ENCODE measurements at regions not wholly inside any gene's neighbourhood (a gene's known extent, or its start where the extent isn't known, plus 50 kb on each side); places are given as distances from the start of the nearest gene placed in this dataset.
A peak's percentile ranks its signal among the peaks of the same experiment; 100 is the strongest.

DNA sequence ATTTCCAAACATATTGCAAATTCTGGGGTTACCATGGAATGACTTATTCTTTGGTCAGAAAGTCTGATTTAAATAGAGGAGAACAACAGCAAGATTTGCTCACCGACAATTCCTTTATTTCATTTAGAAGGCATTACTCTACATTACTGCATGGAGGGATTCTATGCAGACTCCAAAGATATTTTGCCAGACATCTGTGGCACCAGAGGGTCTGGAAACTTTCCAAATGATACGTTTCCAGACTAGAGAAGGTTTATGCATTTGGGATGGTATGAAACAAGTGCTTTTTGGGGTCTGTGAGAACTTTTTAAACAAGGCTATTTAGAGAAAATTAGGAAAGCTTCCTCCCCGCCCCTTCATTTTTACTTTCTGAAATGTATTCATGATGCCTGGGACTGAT lies 125.3 kb downstream of the SAMD9 start:
- no peaks in the 10 kb centered on the region for H3K79me2 ChIP-seq (ENCODE audit: control insufficient read depth, insufficient read depth, low read length)
- no peak overlapping the region for H2BK5ac ChIP-seq (ENCODE audit: low read length)
- no peak overlapping the region for H3K4ac ChIP-seq (ENCODE audit: low read depth, low read length)
- no peaks in the 10 kb centered on the region for H3K27me3 ChIP-seq (ENCODE audit: insufficient read depth, low read length, poor library complexity)
- H4K8ac ChIP-seq (ENCODE audit: low read depth, low read length): no peak overlapping the region
- H3K9ac ChIP-seq (ENCODE audit: low read length): no peak overlapping the region
- no CpG with 5 or more reads among the region's 3 CpGs for WGBS (ENCODE audit: extremely low coverage, insufficient coverage, low lambda C conversion rate)
- H2BK120ac ChIP-seq (ENCODE audit: low read depth, low read length): no peak overlapping the region
- H2AK5ac ChIP-seq (ENCODE audit: low read length): no peak overlapping the region
- H3K56ac ChIP-seq (ENCODE audit: low read length): no peak overlapping the region
- no peaks in the 10 kb centered on the region for H3K36me3 ChIP-seq (ENCODE audit: control insufficient read depth, insufficient read depth, low read length)
- H3K79me1 ChIP-seq (ENCODE audit: low read length): no peaks in the 10 kb centered on the region
- no peak overlapping the region for H3K23ac ChIP-seq (ENCODE audit: low read length)
- no peak overlapping the region for H3K4me3 ChIP-seq (ENCODE audit: low read length)
- DNase-seq: no peak
- no peak overlapping the region for H4K5ac ChIP-seq (ENCODE audit: low read length)
- H2BK15ac ChIP-seq (replicated peaks; ENCODE audit: low read depth): no peak overlapping the region
- no peak overlapping the region for H3K18ac ChIP-seq (ENCODE audit: low read length)
- H3K4me1 ChIP-seq (ENCODE audit: control insufficient read depth, low read depth, low read length): no peaks in the 10 kb centered on the region
- no peak overlapping the region for H3K27ac ChIP-seq (ENCODE audit: low read depth, low read length)
- no peak overlapping the region for H3K4me2 ChIP-seq (ENCODE audit: low read length)

GRCh38 chr7:92991190-92991589 lies 126.6 kb downstream of the SAMD9 start:
- H3K18ac ChIP-seq (ENCODE audit: low read length): no peak overlapping the region
- no peak overlapping the region for H3K23ac ChIP-seq (ENCODE audit: low read length)
- H3K79me1 ChIP-seq (ENCODE audit: low read length): no peaks in the 10 kb centered on the region
- H3K4me3 ChIP-seq (ENCODE audit: low read length): no peak overlapping the region
- no peaks in the 10 kb centered on the region for H3K79me2 ChIP-seq (ENCODE audit: control insufficient read depth, insufficient read depth, low read length)
- H3K27ac ChIP-seq (ENCODE audit: low read depth, low read length): no peak overlapping the region
- no peak overlapping the region for H4K5ac ChIP-seq (ENCODE audit: low read length)
- no peak for DNase-seq
- WGBS (ENCODE audit: extremely low coverage, insufficient coverage, low lambda C conversion rate): no CpG with 5 or more reads among the region's 1 CpG
- H2BK5ac ChIP-seq (ENCODE audit: low read length): no peak overlapping the region
- H3K4me2 ChIP-seq (ENCODE audit: low read length): no peak overlapping the region
- no peak overlapping the region for H3K9ac ChIP-seq (ENCODE audit: low read length)
- H3K36me3 ChIP-seq (ENCODE audit: control insufficient read depth, insufficient read depth, low read length): no peaks in the 10 kb centered on the region
- no peak overlapping the region for H2BK120ac ChIP-seq (ENCODE audit: low read depth, low read length)
- no peak overlapping the region for H3K4ac ChIP-seq (ENCODE audit: low read depth, low read length)
- H2AK5ac ChIP-seq (ENCODE audit: low read length): no peak overlapping the region
- H3K27me3 ChIP-seq (ENCODE audit: insufficient read depth, low read length, poor library complexity): no peaks in the 10 kb centered on the region
- H3K4me1 ChIP-seq (ENCODE audit: control insufficient read depth, low read depth, low read length): no peaks in the 10 kb centered on the region
- H4K8ac ChIP-seq (ENCODE audit: low read depth, low read length): no peak overlapping the region
- H3K56ac ChIP-seq (ENCODE audit: low read length): no peak overlapping the region
- H2BK15ac ChIP-seq (replicated peaks; ENCODE audit: low read depth): no peak overlapping the region

DNA sequence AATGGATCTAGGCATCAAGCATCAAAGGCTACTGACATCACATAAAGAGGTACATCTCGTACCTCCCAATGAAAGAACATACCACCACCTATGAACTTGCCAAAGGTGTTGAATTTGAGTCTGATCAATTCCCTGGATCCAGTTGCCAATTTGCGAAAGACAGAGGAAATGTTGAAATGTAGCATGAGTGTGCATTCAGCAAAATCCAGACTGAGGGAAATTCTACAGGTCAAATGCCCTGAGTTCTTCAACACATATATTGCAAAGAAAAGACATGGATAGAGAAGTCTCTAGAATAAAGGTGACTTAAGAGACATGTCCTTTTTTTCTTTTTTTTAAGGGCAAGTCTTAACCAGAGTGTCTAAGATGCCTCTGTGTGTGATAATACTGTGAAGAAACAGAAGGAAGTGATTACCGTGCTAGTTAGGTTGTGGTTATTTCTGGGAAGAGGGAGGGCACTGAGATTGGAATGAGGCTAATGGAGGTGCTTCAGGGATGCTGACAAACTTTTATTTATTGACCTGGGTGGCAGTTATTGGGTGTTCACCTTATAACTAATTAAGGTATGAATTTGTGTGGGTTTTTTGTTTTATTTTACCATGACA lies 128.7 kb downstream of the SAMD9 start:
- H4K8ac ChIP-seq (ENCODE audit: low read depth, low read length): no peak overlapping the region
- H3K23ac ChIP-seq (ENCODE audit: low read length): no peak overlapping the region
- H2BK5ac ChIP-seq (ENCODE audit: low read length): no peak overlapping the region
- H3K9ac ChIP-seq (ENCODE audit: low read length): no peak overlapping the region
- no peak for DNase-seq
- H3K18ac ChIP-seq (ENCODE audit: low read length): no peak overlapping the region
- no peak overlapping the region for H3K4ac ChIP-seq (ENCODE audit: low read depth, low read length)
- H3K4me1 ChIP-seq (ENCODE audit: control insufficient read depth, low read depth, low read length): no peaks in the 10 kb centered on the region
- H4K5ac ChIP-seq (ENCODE audit: low read length): no peak overlapping the region
- H3K79me1 ChIP-seq (ENCODE audit: low read length): no peaks in the 10 kb centered on the region
- H3K56ac ChIP-seq (ENCODE audit: low read length): no peak overlapping the region
- WGBS (ENCODE audit: extremely low coverage, insufficient coverage, low lambda C conversion rate): no CpG with 5 or more reads among the region's 3 CpGs
- no peaks in the 10 kb centered on the region for H3K36me3 ChIP-seq (ENCODE audit: control insufficient read depth, insufficient read depth, low read length)
- H2AK5ac ChIP-seq (ENCODE audit: low read length): no peak overlapping the region
- no peak overlapping the region for H3K4me3 ChIP-seq (ENCODE audit: low read length)
- H3K27me3 ChIP-seq (ENCODE audit: insufficient read depth, low read length, poor library complexity): no peaks in the 10 kb centered on the region
- no peak overlapping the region for H2BK120ac ChIP-seq (ENCODE audit: low read depth, low read length)
- H3K4me2 ChIP-seq (ENCODE audit: low read length): no peak overlapping the region
- H3K27ac ChIP-seq (ENCODE audit: low read depth, low read length): no peak overlapping the region
- no peaks in the 10 kb centered on the region for H3K79me2 ChIP-seq (ENCODE audit: control insufficient read depth, insufficient read depth, low read length)
- H2BK15ac ChIP-seq (replicated peaks; ENCODE audit: low read depth): no peak overlapping the region

- H2AK5ac ChIP-seq (ENCODE audit: low read length): no peak overlapping the region
- no peak overlapping the region for H3K4me3 ChIP-seq (ENCODE audit: low read length)
- H3K4ac ChIP-seq (ENCODE audit: low read depth, low read length): no peak overlapping the region
- no peak overlapping the region for H3K23ac ChIP-seq (ENCODE audit: low read length)
- no peaks in the 10 kb centered on the region for H3K27me3 ChIP-seq (ENCODE audit: insufficient read depth, low read length, poor library complexity)
- H3K9ac ChIP-seq (ENCODE audit: low read length): no peak overlapping the region
- H4K8ac ChIP-seq (ENCODE audit: low read depth, low read length): no peak overlapping the region
- H3K4me1 ChIP-seq (ENCODE audit: control insufficient read depth, low read depth, low read length): no peaks in the 10 kb centered on the region
- peak; percentile 84 for DNase-seq
- no peak overlapping the region for H2BK5ac ChIP-seq (ENCODE audit: low read length)
- H3K4me2 ChIP-seq (ENCODE audit: low read length): no peak overlapping the region
- no peak overlapping the region for H2BK120ac ChIP-seq (ENCODE audit: low read depth, low read length)
- no peaks in the 10 kb centered on the region for H3K36me3 ChIP-seq (ENCODE audit: control insufficient read depth, insufficient read depth, low read length)
- H3K79me1 ChIP-seq (ENCODE audit: low read length): no peaks in the 10 kb centered on the region
- H3K56ac ChIP-seq (ENCODE audit: low read length): no peak overlapping the region
- H4K5ac ChIP-seq (ENCODE audit: low read length): no peak overlapping the region
- H2BK15ac ChIP-seq (replicated peaks; ENCODE audit: low read depth): no peak overlapping the region
- H3K27ac ChIP-seq (ENCODE audit: low read depth, low read length): no peak overlapping the region
- no peak overlapping the region for H3K18ac ChIP-seq (ENCODE audit: low read length)
- H3K79me2 ChIP-seq (ENCODE audit: control insufficient read depth, insufficient read depth, low read length): no peaks in the 10 kb centered on the region
Measured at GRCh38 chr7:92988051-92988450, 129.7 kb downstream of the SAMD9 start.

DNA sequence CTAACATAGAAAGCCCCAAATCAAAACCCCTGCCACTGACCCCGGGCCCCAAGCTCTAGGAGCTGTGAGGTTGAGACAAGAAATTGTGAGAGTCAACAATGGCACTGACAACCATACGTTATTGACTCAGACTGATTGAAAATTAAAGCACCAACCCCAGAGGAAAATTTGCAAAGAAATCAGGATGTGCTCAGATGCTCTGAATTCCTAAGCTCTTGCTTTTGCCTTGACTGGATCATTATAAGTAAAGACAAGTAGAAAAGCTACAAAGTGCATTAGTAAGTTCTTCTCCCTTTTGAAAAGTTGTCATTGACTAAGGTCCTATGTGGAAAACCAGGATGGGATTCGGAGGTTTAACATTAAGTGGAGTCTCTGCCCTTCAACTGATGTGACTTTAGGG lies 130.2 kb downstream of the SAMD9 start:
- no peak overlapping the region for H3K27ac ChIP-seq (ENCODE audit: low read depth, low read length)

DNA sequence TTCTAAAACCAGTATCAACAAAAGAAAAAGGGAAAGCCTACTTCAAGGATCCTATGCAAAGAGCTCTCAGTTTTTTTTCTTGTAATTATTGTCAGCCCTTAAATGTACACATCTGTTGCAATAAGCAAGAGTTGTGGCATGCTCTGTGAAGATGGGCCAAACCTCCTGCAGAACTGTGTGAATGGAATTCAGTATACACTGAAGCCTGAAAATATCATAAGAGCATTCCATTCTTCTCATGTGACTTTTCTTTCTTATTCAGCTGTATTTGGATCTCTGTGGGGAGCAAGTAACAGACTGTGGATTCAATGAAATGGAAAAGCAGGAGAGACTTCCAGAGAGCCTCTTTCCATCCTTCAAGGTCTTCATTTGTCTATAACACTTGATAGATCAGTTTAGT lies 130.7 kb downstream of the SAMD9 start:
- no peak overlapping the region for H3K56ac ChIP-seq (ENCODE audit: low read length)
- no peaks in the 10 kb centered on the region for H3K79me2 ChIP-seq (ENCODE audit: control insufficient read depth, insufficient read depth, low read length)
- DNase-seq: no peak
- H3K4ac ChIP-seq (ENCODE audit: low read depth, low read length): no peak overlapping the region
- no peaks in the 10 kb centered on the region for H3K27me3 ChIP-seq (ENCODE audit: insufficient read depth, low read length, poor library complexity)
- H2AK5ac ChIP-seq (ENCODE audit: low read length): no peak overlapping the region
- H4K8ac ChIP-seq (ENCODE audit: low read depth, low read length): no peak overlapping the region
- H4K5ac ChIP-seq (ENCODE audit: low read length): no peak overlapping the region
- H3K9ac ChIP-seq (ENCODE audit: low read length): no peak overlapping the region
- no peaks in the 10 kb centered on the region for H3K36me3 ChIP-seq (ENCODE audit: control insufficient read depth, insufficient read depth, low read length)
- no peaks in the 10 kb centered on the region for H3K79me1 ChIP-seq (ENCODE audit: low read length)
- no peak overlapping the region for H3K27ac ChIP-seq (ENCODE audit: low read depth, low read length)
- H2BK5ac ChIP-seq (ENCODE audit: low read length): no peak overlapping the region
- no peak overlapping the region for H2BK120ac ChIP-seq (ENCODE audit: low read depth, low read length)
- H3K23ac ChIP-seq (ENCODE audit: low read length): no peak overlapping the region
- H3K4me1 ChIP-seq (ENCODE audit: control insufficient read depth, low read depth, low read length): no peaks in the 10 kb centered on the region
- H3K4me3 ChIP-seq (ENCODE audit: low read length): no peak overlapping the region
- H3K4me2 ChIP-seq (ENCODE audit: low read length): no peak overlapping the region
- no peak overlapping the region for H2BK15ac ChIP-seq (replicated peaks; ENCODE audit: low read depth)
- no peak overlapping the region for H3K18ac ChIP-seq (ENCODE audit: low read length)

More for the DNA sequence above, 130.2 kb downstream of the SAMD9 start:
- no peak overlapping the region for H4K8ac ChIP-seq (ENCODE audit: low read depth, low read length)
- H2BK120ac ChIP-seq (ENCODE audit: low read depth, low read length): no peak overlapping the region
- no peaks in the 10 kb centered on the region for H3K4me1 ChIP-seq (ENCODE audit: control insufficient read depth, low read depth, low read length)
- H3K18ac ChIP-seq (ENCODE audit: low read length): no peak overlapping the region
- DNase-seq: no peak
- no peaks in the 10 kb centered on the region for H3K27me3 ChIP-seq (ENCODE audit: insufficient read depth, low read length, poor library complexity)
- H2AK5ac ChIP-seq (ENCODE audit: low read length): no peak overlapping the region
- H3K56ac ChIP-seq (ENCODE audit: low read length): no peak overlapping the region
- H2BK15ac ChIP-seq (replicated peaks; ENCODE audit: low read depth): no peak overlapping the region
- no peaks in the 10 kb centered on the region for H3K79me2 ChIP-seq (ENCODE audit: control insufficient read depth, insufficient read depth, low read length)
- H3K4ac ChIP-seq (ENCODE audit: low read depth, low read length): peak overlapping the region; percentile 55
- H3K36me3 ChIP-seq (ENCODE audit: control insufficient read depth, insufficient read depth, low read length): no peaks in the 10 kb centered on the region
- H3K9ac ChIP-seq (ENCODE audit: low read length): no peak overlapping the region
- no peak overlapping the region for H4K5ac ChIP-seq (ENCODE audit: low read length)
- no peak overlapping the region for H2BK5ac ChIP-seq (ENCODE audit: low read length)
- WGBS (ENCODE audit: extremely low coverage, insufficient coverage, low lambda C conversion rate): no CpG with 5 or more reads among the region's 3 CpGs
- no peak overlapping the region for H3K4me3 ChIP-seq (ENCODE audit: low read length)
- no peak overlapping the region for H3K23ac ChIP-seq (ENCODE audit: low read length)
- H3K4me2 ChIP-seq (ENCODE audit: low read length): no peak overlapping the region
- H3K79me1 ChIP-seq (ENCODE audit: low read length): no peaks in the 10 kb centered on the region

All from mesendoderm (in vitro differentiated cells).